HG02642 (cell line): ENCODE measurements at regions not wholly inside any gene's neighbourhood (a gene's known extent, or its start where the extent isn't known, plus 50 kb on each side); places are given as distances from the start of the nearest gene placed in this dataset.

Experiments
- ATAC-seq: cut with Tn5 transposase; IDR thresholded peaks from one replicate; pipeline ENCODE4 v1.9.1; 2021; ENCODE audit warnings: mild to moderate bottlenecking; ENCODE audit not compliant: unreplicated experiment, poor library complexity

GRCh38 chr15:97189162-97189780, 771.2 kb upstream of the ARRDC4 start:
- no peak for ATAC-seq

- no peak for ATAC-seq
Measured at GRCh38 chr15:97194750-97195149, 765.8 kb upstream of the ARRDC4 start.

GRCh38 chr15:97196048-97197014, 764.2 kb upstream of the ARRDC4 start:
- ATAC-seq: no peak

- no peak for ATAC-seq
Measured at GRCh38 chr15:97199393-97200051, 761.0 kb upstream of the ARRDC4 start.

GRCh38 chr15:97200161-97200560, 760.3 kb upstream of the ARRDC4 start:
- ATAC-seq: no peak

- no peak for ATAC-seq
Measured at GRCh38 chr15:97210277-97210676, 750.2 kb upstream of the ARRDC4 start.

GRCh38 chr15:97215629-97216028, 744.9 kb upstream of the ARRDC4 start:
- no peak for ATAC-seq

- no peak for ATAC-seq
Measured at GRCh38 chr15:97224191-97224641, 736.3 kb upstream of the ARRDC4 start.

GRCh38 chr15:97234851-97235610, 725.5 kb upstream of the ARRDC4 start:
- ATAC-seq: no peak

GRCh38 chr15:97235611-97235985, 724.9 kb upstream of the ARRDC4 start:
- no peak for ATAC-seq

GRCh38 chr15:97236140-97236539, 724.4 kb upstream of the ARRDC4 start:
- ATAC-seq: no peak

- no peak for ATAC-seq
Measured at GRCh38 chr15:97237160-97237559, 723.3 kb upstream of the ARRDC4 start.

GRCh38 chr15:97248376-97248775, 712.1 kb upstream of the ARRDC4 start:
- no peak for ATAC-seq

- ATAC-seq: no peak
Measured at GRCh38 chr15:97259943-97260342, 700.6 kb upstream of the ARRDC4 start.

GRCh38 chr15:97301166-97301565, 659.3 kb upstream of the ARRDC4 start:
- no peak for ATAC-seq

GRCh38 chr15:97316362-97316761, 644.1 kb upstream of the ARRDC4 start:
- ATAC-seq: no peak

- no peak for ATAC-seq
Measured at GRCh38 chr15:97317163-97317562, 643.3 kb upstream of the ARRDC4 start.

GRCh38 chr15:97319291-97319690, 641.2 kb upstream of the ARRDC4 start:
- ATAC-seq: no peak

- no peak for ATAC-seq
Measured at GRCh38 chr15:97346221-97346620, 614.3 kb upstream of the ARRDC4 start.

GRCh38 chr15:97350813-97351212, 609.7 kb upstream of the ARRDC4 start:
- no peak for ATAC-seq
